ENCODE measurements at regions not wholly inside any gene's neighbourhood (a gene's known extent, or its start where the extent isn't known, plus 50 kb on each side); places are given as distances from the start of the nearest gene placed in this dataset.

DNA sequence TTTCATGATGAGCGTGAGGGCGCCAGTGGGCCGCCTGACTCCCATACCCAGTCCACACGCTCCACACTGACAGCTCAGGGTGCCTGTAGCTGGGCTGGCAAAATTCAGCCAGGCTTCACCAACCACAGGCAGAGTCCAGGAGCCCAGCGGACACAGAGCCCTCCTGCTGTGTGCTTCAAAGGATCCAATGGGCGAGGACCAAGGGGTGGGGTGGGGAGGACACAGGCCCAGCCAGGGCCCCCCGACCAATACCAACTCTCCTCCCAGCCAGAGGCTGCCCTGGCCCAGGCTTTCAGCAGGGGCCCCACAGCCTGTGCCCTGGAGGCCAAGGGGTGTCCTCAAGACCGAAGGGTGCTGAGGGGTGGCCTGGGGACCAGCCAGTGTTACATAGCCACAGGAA is 336.1 kb downstream of the CTTN start:
- TF ChIP-seq, protein P1, sequence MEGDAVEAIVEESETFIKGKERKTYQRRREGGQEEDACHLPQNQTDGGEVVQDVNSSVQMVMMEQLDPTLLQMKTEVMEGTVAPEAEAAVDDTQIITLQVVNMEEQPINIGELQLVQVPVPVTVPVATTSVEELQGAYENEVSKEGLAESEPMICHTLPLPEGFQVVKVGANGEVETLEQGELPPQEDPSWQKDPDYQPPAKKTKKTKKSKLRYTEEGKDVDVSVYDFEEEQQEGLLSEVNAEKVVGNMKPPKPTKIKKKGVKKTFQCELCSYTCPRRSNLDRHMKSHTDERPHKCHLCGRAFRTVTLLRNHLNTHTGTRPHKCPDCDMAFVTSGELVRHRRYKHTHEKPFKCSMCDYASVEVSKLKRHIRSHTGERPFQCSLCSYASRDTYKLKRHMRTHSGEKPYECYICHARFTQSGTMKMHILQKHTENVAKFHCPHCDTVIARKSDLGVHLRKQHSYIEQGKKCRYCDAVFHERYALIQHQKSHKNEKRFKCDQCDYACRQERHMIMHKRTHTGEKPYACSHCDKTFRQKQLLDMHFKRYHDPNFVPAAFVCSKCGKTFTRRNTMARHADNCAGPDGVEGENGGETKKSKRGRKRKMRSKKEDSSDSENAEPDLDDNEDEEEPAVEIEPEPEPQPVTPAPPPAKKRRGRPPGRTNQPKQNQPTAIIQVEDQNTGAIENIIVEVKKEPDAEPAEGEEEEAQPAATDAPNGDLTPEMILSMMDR (IDR thresholded peaks at IDR 0.05), result no peak
- TF ChIP-seq POLR2A (IDR thresholded peaks at IDR 0.05), result no peak
